Fibroblast of skin of right biceps (primary cell): ENCODE measurements at regions not wholly inside any gene's neighbourhood (a gene's known extent, or its start where the extent isn't known, plus 50 kb on each side); places are given as distances from the start of the nearest gene placed in this dataset.
A peak's percentile ranks its signal among the peaks of the same experiment; 100 is the strongest.
"Not testable (repeated sequence)": the region's sequence is repeated elsewhere in the genome, so short reads cannot be mapped to it uniquely, and the experiment has no call there.

Source experiments
- DNase-seq: peaks from one replicate; pipeline ENCODE4 v3.0.0-alpha.2; 2013

DNA sequence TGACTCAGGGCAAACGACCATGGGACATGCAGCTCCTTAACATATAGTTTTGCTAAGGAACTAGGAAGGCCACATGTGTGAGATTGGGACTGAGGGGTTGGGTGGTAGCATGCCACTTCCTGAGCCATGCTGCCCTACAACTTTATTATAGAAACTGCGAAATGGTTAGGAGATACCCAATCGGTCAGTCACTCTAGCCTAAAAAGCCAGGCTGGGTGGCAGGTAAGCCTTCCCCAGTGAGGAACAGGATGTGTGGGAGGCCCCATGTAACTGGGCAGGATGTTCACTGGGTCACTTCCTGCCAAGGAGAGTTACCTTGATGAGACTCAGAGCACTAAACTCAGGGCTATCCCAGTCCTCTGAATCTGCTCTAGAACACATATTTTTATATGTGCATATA, 123.5 kb downstream of the MAP3K7 start:
- DNase-seq, result no peak

GRCh38 chr6:90462102-90462501, 124.8 kb downstream of the MAP3K7 start:
- no peak for DNase-seq

- DNase-seq, result no peak
Observed at GRCh38 chr6:90461383-90461782, 125.5 kb downstream of the MAP3K7 start.

GRCh38 chr6:90460051-90460450, 126.8 kb downstream of the MAP3K7 start:
- peak; percentile 73 for DNase-seq

GRCh38 chr6:90459225-90459758, 127.6 kb downstream of the MAP3K7 start:
- no peak for DNase-seq

GRCh38 chr6:90458353-90459224, 128.3 kb downstream of the MAP3K7 start:
- DNase-seq, result peak; percentile 44

DNA sequence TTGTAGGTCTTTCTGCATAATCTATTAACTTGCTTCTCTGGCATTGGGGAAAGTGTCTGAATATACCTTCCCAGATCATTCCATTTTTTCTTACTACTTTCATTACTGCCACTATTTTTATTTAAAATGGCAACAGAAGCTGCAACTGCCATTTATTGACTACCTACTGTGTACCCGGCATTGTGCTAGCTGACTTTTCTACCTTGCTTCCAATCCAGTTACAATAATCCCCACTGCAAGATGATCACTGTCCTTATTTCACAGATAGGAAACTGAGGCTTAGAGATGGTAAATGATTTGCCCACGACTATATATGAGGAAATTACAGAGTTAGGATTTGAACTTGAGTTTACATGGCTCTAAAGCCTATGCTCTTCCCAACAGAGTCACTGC, 129.0 kb downstream of the MAP3K7 start:
- DNase-seq, result no peak

GRCh38 chr6:90456997-90457866, 129.6 kb downstream of the MAP3K7 start:
- DNase-seq, result not testable (repeated sequence)

DNA sequence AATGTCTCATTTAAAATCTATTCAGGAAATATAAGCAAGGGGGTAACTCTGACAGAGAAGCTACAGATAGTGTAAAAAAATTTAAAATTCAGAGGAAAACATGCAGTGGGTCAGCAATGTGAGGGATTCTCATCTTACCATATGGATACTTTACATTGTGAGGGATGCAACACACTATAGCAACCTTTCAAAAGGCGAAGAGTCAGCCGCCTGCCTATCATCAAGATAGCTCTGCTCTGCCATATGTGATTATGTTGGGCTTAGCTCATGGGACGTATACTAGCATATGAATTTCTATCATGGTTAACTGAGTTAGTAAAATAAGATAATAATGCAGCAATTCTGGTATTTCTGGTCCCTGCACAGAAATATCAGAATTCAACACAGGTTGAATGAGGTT, 130.9 kb downstream of the MAP3K7 start:
- DNase-seq, result no peak

DNA sequence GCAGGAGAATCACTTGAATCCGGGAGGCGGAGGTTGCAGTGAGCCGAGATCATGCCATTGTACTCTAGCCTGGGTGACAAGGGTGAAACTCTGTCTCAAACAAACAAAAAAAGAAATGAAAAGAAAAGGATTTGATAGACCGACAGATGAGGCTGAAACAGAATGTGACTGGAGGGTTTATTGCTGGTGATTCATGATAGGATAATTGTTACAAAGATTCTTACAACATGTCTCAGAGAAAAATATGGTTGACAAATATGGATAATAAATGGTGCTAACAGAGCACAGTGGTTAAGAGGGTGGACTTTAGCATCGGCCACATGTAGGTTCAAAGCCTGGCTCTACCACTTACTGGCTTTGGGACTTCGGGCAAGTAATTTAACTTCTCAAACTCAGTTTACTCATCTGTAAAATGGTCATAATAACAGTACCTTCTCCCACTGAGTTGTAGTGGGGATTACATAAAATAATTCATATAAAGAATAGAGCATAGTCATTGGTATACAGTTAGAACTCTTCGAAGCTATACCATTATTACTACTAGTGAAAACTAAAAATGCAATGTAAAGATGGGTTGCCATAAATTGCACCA, 131.9 kb downstream of the MAP3K7 start:
- DNase-seq, result peak; percentile 40

- no peak for DNase-seq
Observed at GRCh38 chr6:90450268-90450953, 136.5 kb downstream of the MAP3K7 start.

- no peak for DNase-seq
Observed at GRCh38 chr6:90449311-90449710, 137.6 kb downstream of the MAP3K7 start.

- no peak for DNase-seq
Observed at GRCh38 chr6:90448836-90449235, 138.0 kb downstream of the MAP3K7 start.

DNA sequence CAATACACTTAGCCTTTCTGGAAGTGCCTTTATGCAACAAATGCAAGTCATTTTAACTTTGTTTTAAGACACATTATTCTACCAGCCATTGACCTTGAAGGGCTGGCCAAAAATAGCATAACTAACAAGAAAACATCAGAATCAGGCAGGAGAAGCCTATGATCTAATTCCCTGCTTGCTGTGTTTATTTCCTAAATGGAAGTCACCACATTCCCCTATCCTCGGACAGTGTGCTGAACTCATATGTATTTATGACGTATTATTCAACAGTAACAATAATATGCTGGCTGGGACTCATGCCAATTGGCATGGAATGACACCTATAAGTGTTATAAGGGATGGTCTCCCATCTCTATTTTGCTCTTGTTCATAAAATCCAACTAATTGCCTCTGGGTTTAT, 140.7 kb downstream of the MAP3K7 start:
- peak; percentile 35 for DNase-seq

DNA sequence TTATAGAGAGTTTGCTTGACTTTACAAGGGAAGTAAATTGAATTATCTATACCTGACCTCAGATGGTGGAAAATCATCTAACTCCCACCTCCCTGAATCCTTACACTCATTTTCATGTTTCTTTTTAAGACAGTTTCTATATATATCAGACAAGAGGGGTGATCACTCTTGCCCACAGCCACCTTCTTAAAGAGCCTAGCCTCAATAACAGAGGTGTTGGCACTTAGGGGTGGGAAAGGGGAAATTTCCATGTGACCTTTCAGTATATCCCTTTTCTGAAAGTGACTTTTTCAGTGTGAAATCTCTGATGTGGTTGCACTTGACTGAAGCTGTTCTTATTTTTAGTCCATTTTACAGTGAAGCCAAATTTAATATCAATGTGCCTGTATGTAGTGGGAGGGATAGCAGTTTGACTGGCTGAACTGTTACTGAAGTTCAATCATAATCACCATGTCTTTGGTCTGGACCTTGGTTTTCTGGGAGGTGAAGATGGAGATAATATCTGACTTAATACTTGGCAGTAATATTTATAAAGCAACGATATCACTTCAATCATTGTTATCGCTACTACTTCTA, 141.3 kb downstream of the MAP3K7 start:
- DNase-seq, result no peak

DNA sequence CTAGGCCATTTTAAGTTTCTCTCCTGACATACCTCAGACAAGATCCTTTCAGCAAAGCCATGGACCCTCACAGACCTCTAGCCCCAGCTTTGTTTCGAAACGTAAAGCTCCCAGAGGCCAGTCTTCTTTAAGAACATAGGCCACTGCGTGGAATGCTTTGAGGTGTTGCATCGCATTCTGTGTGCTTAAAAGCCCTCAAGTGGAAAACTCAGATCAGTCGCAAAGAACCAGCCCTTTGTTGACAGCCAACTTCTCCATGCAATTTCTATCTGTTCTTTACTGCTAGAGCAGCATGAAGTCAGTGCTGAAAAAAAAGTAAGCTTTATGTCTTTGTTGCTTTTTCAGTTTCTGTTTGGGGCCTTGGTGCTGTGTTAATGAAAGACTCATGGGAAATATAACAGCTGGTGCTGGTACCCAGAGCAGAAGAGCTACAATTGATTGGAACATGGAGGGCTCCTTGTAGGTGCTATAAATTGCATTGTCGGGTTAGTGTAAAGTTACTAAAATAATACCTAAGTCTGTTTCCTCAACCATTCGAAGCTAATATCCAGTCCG, 142.6 kb downstream of the MAP3K7 start:
- DNase-seq, result no peak

- DNase-seq, result peak; percentile 55
Observed at GRCh38 chr6:90442366-90442765, 144.5 kb downstream of the MAP3K7 start.

DNA sequence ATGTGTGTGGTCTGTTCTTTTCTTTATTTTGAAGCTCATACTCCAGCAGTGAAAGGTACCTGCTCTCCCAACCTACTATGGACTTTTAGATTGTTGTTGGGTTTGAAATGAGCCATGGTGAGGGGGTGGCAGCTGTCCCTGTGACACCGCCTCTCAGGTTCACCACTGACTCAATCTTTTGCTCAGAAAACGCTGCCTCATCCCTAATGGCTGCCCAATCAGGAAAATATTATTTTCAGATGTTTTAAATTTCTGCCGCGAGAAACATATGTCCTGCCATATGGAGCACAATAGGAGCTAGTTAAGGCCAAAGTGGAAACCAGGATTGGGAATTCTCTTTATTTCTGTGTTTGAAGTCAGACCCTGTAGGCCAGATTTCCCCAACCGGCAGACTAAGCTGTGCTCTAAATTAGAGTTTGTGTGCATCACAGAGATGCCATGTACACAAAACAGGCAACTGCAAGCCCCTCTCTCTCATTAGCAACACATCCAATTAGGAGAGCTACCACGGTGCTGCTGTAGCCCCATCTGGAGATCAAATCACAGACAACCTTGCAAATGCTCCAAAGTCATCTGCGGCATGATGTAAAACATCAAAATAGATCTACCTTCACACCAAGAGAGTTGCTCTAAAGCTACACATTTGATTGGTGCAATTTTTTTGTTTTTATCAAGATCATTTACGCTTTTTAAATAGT, 144.1 kb upstream of the BACH2 start:
- DNase-seq, result peak; percentile 16

DNA sequence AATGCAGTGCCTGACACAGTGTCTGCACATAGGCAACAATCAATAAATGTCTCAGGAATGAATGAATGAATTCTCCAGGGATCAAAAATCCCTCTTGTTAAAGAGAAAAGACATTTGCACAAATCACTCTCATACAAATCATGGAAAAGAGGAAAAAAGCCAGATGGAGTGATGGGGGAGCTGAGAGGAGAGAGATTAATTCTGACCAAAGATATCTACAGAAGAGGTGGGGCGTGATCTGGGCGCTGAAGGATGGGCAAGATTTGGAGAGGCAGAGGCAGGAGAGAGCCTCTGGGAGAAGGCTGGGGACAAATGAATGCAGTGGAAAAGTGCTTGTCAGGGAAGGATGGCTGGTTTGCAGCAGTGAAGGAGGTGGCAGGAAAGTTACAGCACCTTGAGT, 142.9 kb upstream of the BACH2 start:
- DNase-seq, result no peak

DNA sequence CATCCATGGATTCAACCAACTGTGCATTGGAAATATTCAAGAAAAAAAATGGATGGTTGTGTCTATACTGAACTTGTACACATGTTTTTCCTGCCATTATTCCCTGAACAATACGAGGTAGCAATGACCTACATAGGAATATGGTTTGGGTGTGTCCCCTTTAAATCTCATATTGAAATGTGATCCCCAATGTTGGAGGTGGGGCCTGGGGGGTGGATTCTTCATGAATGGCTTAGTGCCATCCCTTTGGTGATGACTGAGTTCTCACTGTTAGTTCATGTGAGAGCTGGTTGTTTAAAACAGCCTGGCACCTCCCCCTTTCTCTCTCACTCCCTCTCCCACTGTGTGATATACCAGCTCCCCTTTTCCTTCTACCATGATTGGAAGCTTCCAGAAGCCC, 139.8 kb upstream of the BACH2 start:
- DNase-seq, result peak; percentile 11

GRCh38 chr6:90435207-90435899, 138.7 kb upstream of the BACH2 start:
- DNase-seq, result peak; percentile 9
